ENCODE measurements at regions not wholly inside any gene's neighbourhood (a gene's known extent, or its start where the extent isn't known, plus 50 kb on each side); places are given as distances from the start of the nearest gene placed in this dataset.

DNA sequence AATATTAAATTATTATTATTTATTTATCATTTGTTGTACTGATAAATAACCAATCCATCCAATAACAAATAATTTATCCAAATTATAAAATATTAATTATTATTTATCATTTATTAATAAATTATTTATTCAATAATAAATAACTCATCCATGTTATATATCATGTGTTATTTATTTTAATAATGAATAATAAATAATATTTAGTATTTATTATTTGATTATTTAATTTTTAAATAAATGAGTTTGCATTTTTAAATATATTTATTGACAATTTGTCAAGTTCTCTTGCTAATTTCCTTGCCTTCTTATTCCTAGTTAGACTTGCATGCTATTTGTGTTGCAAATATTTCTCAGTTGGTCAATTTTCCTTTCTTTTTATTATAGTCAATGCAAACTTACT, 995.4 kb downstream of the TSN start:
- no peaks in the 10 kb centered on the region for H3K79me1 ChIP-seq (ENCODE audit: low read depth, low read length)
- no peak overlapping the region for H2BK120ac ChIP-seq (replicated peaks; ENCODE audit: low read depth, low read length)
- no peak overlapping the region for H3K27ac ChIP-seq (ENCODE audit: low read depth, low read length)
- no peaks in the 10 kb centered on the region for H4K20me1 ChIP-seq (replicated peaks in 1 of 2; ENCODE audit: control insufficient read depth in 1 of 2, insufficient read depth in 2 of 2, low read length in 2 of 2)
- no peak overlapping the region for H2BK20ac ChIP-seq (ENCODE audit: low read length)
- TF ChIP-seq SUZ12 (IDR thresholded peaks at IDR 0.05; ENCODE audit: low read length) = no peak
- TF ChIP-seq BRCA1 (IDR thresholded peaks at IDR 0.05; ENCODE audit: low read depth, low read length) = no peak
- no peak for TF ChIP-seq KDM1A (IDR thresholded peaks at IDR 0.05; ENCODE audit: borderline replicate concordance, low read length)
- no peak for TF ChIP-seq GABPA (IDR thresholded peaks at IDR 0.05; ENCODE audit: borderline replicate concordance, insufficient read depth, low read length)
- TF ChIP-seq BACH1 (IDR thresholded peaks at IDR 0.05; ENCODE audit: low read length) = no peak
- TF ChIP-seq SRF (IDR thresholded peaks at IDR 0.05; ENCODE audit: low read depth, low read length) = no peak
- TF ChIP-seq CHD2 (IDR thresholded peaks at IDR 0.05; ENCODE audit: low read length) = no peak
- no peak for TF ChIP-seq POLR2AphosphoS5 (IDR thresholded peaks at IDR 0.05; ENCODE audit: low read depth, low read length)
- TF ChIP-seq TAF7 (optimal IDR thresholded peaks at IDR 0.05; ENCODE audit: borderline replicate concordance, low read depth, low read length) = no peak
- TF ChIP-seq CEBPB (IDR thresholded peaks at IDR 0.05; ENCODE audit: low read depth, low read length) = no peak
- no peak for TF ChIP-seq CTCF (IDR thresholded peaks at IDR 0.05; ENCODE audit: control extremely low read depth in 1 of 3, insufficient read depth in 1 of 3, low read depth in 1 of 3, low read length in 3 of 3)
- no peak for TF ChIP-seq YY1 (IDR thresholded peaks at IDR 0.05; ENCODE audit: low read depth, low read length)
- H2AK5ac ChIP-seq (ENCODE audit: low read depth, low read length) = no peak overlapping the region
- no peak for FAIRE-seq
- H3K9ac ChIP-seq (replicated peaks in 1 of 4; ENCODE audit: extremely low read depth in 1 of 4, low read depth in 3 of 4, low read length in 3 of 4) = no peak overlapping the region
- H3K36me3 ChIP-seq (ENCODE audit: control insufficient read depth in 2 of 4, insufficient read depth in 4 of 4, low read length in 3 of 4) = no peaks in the 10 kb centered on the region
- H3K4me3 ChIP-seq (ENCODE audit: extremely low read depth in 1 of 4, insufficient read depth in 2 of 4, low read depth in 3 of 4, low read length in 4 of 4) = no peak overlapping the region
- H2BK5ac ChIP-seq (ENCODE audit: low read depth, low read length) = no peak overlapping the region
- no peaks in the 10 kb centered on the region; a peak in 1 of 7 replicates for H3K27me3 ChIP-seq (replicated peaks in 1 of 4; ENCODE audit: control insufficient read depth in 3 of 4, extremely low read depth in 1 of 4, insufficient read depth in 3 of 4, low read length in 3 of 4)
- no peaks in the 10 kb centered on the region for H3K23me2 ChIP-seq (ENCODE audit: low read depth, low read length)
- DNase-seq (ENCODE audit: low read depth in 1 of 2, low spot score in 2 of 2) = no peak
- no peak overlapping the region for H3K23ac ChIP-seq (ENCODE audit: insufficient read length)
- H2BK15ac ChIP-seq (ENCODE audit: low read length) = no peak overlapping the region
- no peak overlapping the region for H3K4me2 ChIP-seq (ENCODE audit: insufficient read depth in 1 of 2, low read depth in 2 of 2, low read length in 2 of 2)
- H3K79me2 ChIP-seq (ENCODE audit: control insufficient read depth in 1 of 2, insufficient read depth in 2 of 2, low read length in 2 of 2) = no peaks in the 10 kb centered on the region
- CTCF ChIA-PET (ENCODE audit: partially characterized antibody) = no interaction called here
- H3K4me1 ChIP-seq (replicated peaks in 1 of 4; ENCODE audit: control insufficient read depth in 3 of 4, insufficient read depth in 4 of 4, low read length in 3 of 4) = peaks cover 0 to 3% (median 1%) of the 10 kb centered on the region in 4 experiments; a peak in 2 of 7 replicates
- no peak overlapping the region for H4K91ac ChIP-seq (replicated peaks; ENCODE audit: insufficient read length, low read length)
- H3K56ac ChIP-seq (replicated peaks; ENCODE audit: insufficient read length, low read depth, low read length) = no peak overlapping the region
- H4K5ac ChIP-seq (ENCODE audit: insufficient read length, low read depth, low read length) = no peak overlapping the region
- H2AFZ ChIP-seq (ENCODE audit: low read length) = no peak overlapping the region
- H3K4ac ChIP-seq (replicated peaks; ENCODE audit: insufficient read length, low read depth, low read length) = no peak overlapping the region
- H3K9me3 ChIP-seq (ENCODE audit: insufficient read depth in 2 of 2, low read depth in 1 of 2, low read length in 1 of 2) = no peaks in the 10 kb centered on the region
- no peak overlapping the region for H3K14ac ChIP-seq (ENCODE audit: insufficient read length)
- no peak overlapping the region for H4K8ac ChIP-seq (ENCODE audit: extremely low read depth, insufficient read depth, low read length)
- no peak overlapping the region for H3K18ac ChIP-seq (ENCODE audit: extremely low read depth, low read length)
- POLR2A ChIA-PET (ENCODE audit: partially characterized antibody) = no interaction called here
- no peak overlapping the region for H2BK12ac ChIP-seq (ENCODE audit: low read depth, low read length)
